Uterus (tissue), 2 donors: ENCODE measurements at regions not wholly inside any gene's neighbourhood (a gene's known extent, or its start where the extent isn't known, plus 50 kb on each side); places are given as distances from the start of the nearest gene placed in this dataset.

ENCODE experiments used
- POLR2A ChIP-seq, 2 donors: fragments of 450-650 bp; IDR thresholded peaks; one replicate each; pipeline ENCODE4 v1.6.1; 2016; ENCODE audit warnings: antibody characterized with exemption in 2 of 2, mild to moderate bottlenecking in 1 of 2, moderate library complexity in 1 of 2
- TF ChIP-seq, protein P1 (sequence below), 4 experiments: fragments of 200-600 bp in 2 of 4; fragments of 450-650 bp in 2 of 4; sonication (generic) in 2 of 4; IDR thresholded peaks; one replicate each; pipeline ENCODE4 v1.5.1; 2016 to 2019; ENCODE audit warnings: antibody characterized with exemption in 4 of 4, mild to moderate bottlenecking in 2 of 4, moderate library complexity in 1 of 4

DNA sequence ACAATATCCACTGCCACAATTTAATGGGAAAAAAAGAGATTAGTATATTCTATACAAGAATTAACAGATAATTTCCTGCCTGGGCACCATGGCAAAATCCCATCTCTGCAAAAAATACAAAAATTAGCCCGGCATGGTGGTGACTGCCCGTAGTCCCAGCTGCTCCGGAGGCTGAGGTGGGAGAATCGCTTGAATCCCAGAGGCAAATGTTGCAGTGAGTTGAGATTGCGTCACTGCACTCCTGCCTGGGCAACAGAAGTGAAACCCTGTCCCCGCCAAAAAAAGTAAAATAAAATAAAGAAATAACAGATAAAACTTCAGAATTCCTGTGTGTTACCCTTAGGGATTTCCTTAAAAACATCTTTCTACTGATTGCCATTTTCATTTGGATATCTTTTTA lies 1194.8 kb upstream of the PIK3C3 start:
- TF ChIP-seq, protein P1, sequence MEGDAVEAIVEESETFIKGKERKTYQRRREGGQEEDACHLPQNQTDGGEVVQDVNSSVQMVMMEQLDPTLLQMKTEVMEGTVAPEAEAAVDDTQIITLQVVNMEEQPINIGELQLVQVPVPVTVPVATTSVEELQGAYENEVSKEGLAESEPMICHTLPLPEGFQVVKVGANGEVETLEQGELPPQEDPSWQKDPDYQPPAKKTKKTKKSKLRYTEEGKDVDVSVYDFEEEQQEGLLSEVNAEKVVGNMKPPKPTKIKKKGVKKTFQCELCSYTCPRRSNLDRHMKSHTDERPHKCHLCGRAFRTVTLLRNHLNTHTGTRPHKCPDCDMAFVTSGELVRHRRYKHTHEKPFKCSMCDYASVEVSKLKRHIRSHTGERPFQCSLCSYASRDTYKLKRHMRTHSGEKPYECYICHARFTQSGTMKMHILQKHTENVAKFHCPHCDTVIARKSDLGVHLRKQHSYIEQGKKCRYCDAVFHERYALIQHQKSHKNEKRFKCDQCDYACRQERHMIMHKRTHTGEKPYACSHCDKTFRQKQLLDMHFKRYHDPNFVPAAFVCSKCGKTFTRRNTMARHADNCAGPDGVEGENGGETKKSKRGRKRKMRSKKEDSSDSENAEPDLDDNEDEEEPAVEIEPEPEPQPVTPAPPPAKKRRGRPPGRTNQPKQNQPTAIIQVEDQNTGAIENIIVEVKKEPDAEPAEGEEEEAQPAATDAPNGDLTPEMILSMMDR (IDR thresholded peaks at IDR 0.05) = no peak
- no peak for TF ChIP-seq POLR2A (IDR thresholded peaks at IDR 0.05)
